ENCODE measurements at regions not wholly inside any gene's neighbourhood (a gene's known extent, or its start where the extent isn't known, plus 50 kb on each side); places are given as distances from the start of the nearest gene placed in this dataset.

- H3K4me3 ChIP-seq: no peak overlapping the region
- no peak for DNase-seq
- 65 to 77% methylated on average over 3 of the region's 3 CpGs for WGBS, 2 donors
- intact Hi-C loops (cut with DNase I; ENCODE audit: low total_unique reads): no loop called here
- H3K9me3 ChIP-seq: no peaks in the 10 kb centered on the region
- no peaks in the 10 kb centered on the region for H3K36me3 ChIP-seq (ENCODE audit: low read depth, missing control alignments)
- no peaks in the 10 kb centered on the region for H3K4me1 ChIP-seq
- no peak overlapping the region for H3K27ac ChIP-seq
- TF ChIP-seq POLR2A (IDR thresholded peaks at IDR 0.05) (no peak), CTCF (IDR thresholded peaks at IDR 0.05) (no peak)
- H3K27me3 ChIP-seq: no peaks in the 10 kb centered on the region
Observed at GRCh38 chr5:74460694-74461093, 179.8 kb downstream of the ENC1 start.

GRCh38 chr5:74459984-74460383 lies 180.5 kb downstream of the ENC1 start:
- no peak for DNase-seq
- Histone ChIP-seq H3K9me3 (no peaks in the 10 kb centered on the region), H3K36me3 (ENCODE audit: low read depth, missing control alignments) (no peaks in the 10 kb centered on the region), H3K4me3 (no peak overlapping the region), H3K27me3 (no peaks in the 10 kb centered on the region), H3K27ac (no peak overlapping the region), H3K4me1 (no peaks in the 10 kb centered on the region)
- intact Hi-C loops (cut with DNase I; ENCODE audit: low total_unique reads): no loop called here
- WGBS, 2 donors: 97 to 100% methylated on average over 1 of the region's 1 CpG
- TF ChIP-seq CTCF (IDR thresholded peaks at IDR 0.05) (no peak), POLR2A (IDR thresholded peaks at IDR 0.05) (no peak)

GRCh38 chr5:74457876-74458275 lies 182.7 kb downstream of the ENC1 start:
- Histone ChIP-seq H3K9me3 (no peaks in the 10 kb centered on the region), H3K27ac (no peak overlapping the region), H3K4me3 (no peak overlapping the region), H3K27me3 (no peaks in the 10 kb centered on the region), H3K4me1 (no peaks in the 10 kb centered on the region), H3K36me3 (ENCODE audit: low read depth, missing control alignments) (no peaks in the 10 kb centered on the region)
- intact Hi-C loops (cut with DNase I; ENCODE audit: low total_unique reads): no loop called here
- no peak for DNase-seq
- TF ChIP-seq POLR2A (IDR thresholded peaks at IDR 0.05) (no peak), CTCF (IDR thresholded peaks at IDR 0.05) (no peak)

GRCh38 chr5:74454263-74455030 lies 186.1 kb downstream of the ENC1 start:
- Histone ChIP-seq H3K27ac (no peak overlapping the region), H3K4me3 (no peak overlapping the region), H3K4me1 (no peaks in the 10 kb centered on the region), H3K27me3 (no peaks in the 10 kb centered on the region), H3K9me3 (no peaks in the 10 kb centered on the region), H3K36me3 (ENCODE audit: low read depth, missing control alignments) (no peaks in the 10 kb centered on the region)
- DNase-seq: no peak
- TF ChIP-seq CTCF (IDR thresholded peaks at IDR 0.05) (no peak), POLR2A (IDR thresholded peaks at IDR 0.05) (no peak)
- 88 to 92% methylated on average over 7 of the region's 7 CpGs for WGBS, 2 donors
- intact Hi-C loops (cut with DNase I; ENCODE audit: low total_unique reads): no loop called here

GRCh38 chr5:74452856-74453255 lies 187.7 kb downstream of the ENC1 start:
- H3K36me3 ChIP-seq (ENCODE audit: low read depth, missing control alignments): no peaks in the 10 kb centered on the region
- no peaks in the 10 kb centered on the region for H3K4me1 ChIP-seq
- intact Hi-C loops (cut with DNase I; ENCODE audit: low total_unique reads): no loop called here
- H3K27ac ChIP-seq: no peak overlapping the region
- H3K4me3 ChIP-seq: no peak overlapping the region
- TF ChIP-seq CTCF (IDR thresholded peaks at IDR 0.05): no peak
- no peak for TF ChIP-seq POLR2A (IDR thresholded peaks at IDR 0.05)
- no peaks in the 10 kb centered on the region for H3K9me3 ChIP-seq
- WGBS, 2 donors: 68 to 83% methylated on average over 5 of the region's 5 CpGs
- H3K27me3 ChIP-seq: no peaks in the 10 kb centered on the region
- DNase-seq: no peak

Measured in testis (tissue), 2 donors.